Tibial nerve (tissue), 4 donors: ENCODE measurements at regions not wholly inside any gene's neighbourhood (a gene's known extent, or its start where the extent isn't known, plus 50 kb on each side); places are given as distances from the start of the nearest gene placed in this dataset.

Source experiments
- DNase-seq, 2 donors: peaks; one replicate each; pipeline ENCODE4 v3.0.0-alpha.2; 2019; ENCODE audit warnings: low spot score in 2 of 2
- H3K27ac ChIP-seq, 4 donors: fragments of 200-600 bp; sonication (generic) in 3 of 4; one replicate each; pipeline ENCODE4 v1.5.1; 2017 to 2019; ENCODE audit warnings: mild to moderate bottlenecking in 1 of 4
- H3K27me3 ChIP-seq, 2 donors: fragments of 200-600 bp; sonication (generic) in 1 of 2; one replicate each; pipeline versions ENCODE4 v1.5.1 to v1.6.0; 2017 to 2019
- H3K36me3 ChIP-seq, 3 donors: fragments of 200-600 bp; sonication (generic); one replicate each; pipeline ENCODE4 v1.5.1; 2018 to 2019
- H3K4me1 ChIP-seq, 4 donors: fragments of 200-600 bp; sonication (generic) in 3 of 4; one replicate each; pipeline ENCODE4 v1.5.1; 2017 to 2019
- H3K4me3 ChIP-seq, 4 donors: fragments of 200-600 bp; sonication (generic) in 3 of 4; one replicate each; pipeline ENCODE4 v1.5.1; 2017 to 2019; ENCODE audit warnings: mild to moderate bottlenecking in 1 of 4, moderate library complexity in 1 of 4
- H3K9me3 ChIP-seq, 4 donors: fragments of 200-600 bp; sonication (generic) in 3 of 4; one replicate each; pipeline ENCODE4 v1.5.1; 2017 to 2019
- CTCF ChIP-seq, 5 experiments: fragments of 200-600 bp in 3 of 5; fragments of 450-650 bp in 2 of 5; sonication (generic) in 3 of 5; IDR thresholded peaks; one replicate each; pipeline ENCODE4 v1.5.1; 2016 to 2019; ENCODE audit warnings: antibody characterized with exemption in 5 of 5, mild to moderate bottlenecking in 3 of 5, moderate library complexity in 2 of 5
- EP300 ChIP-seq, 2 donors: sonication (generic); formaldehyde crosslinking; IDR thresholded peaks; one replicate each; pipeline ENCODE4 v1.6.1; 2017; ENCODE audit warnings: antibody characterized with exemption in 2 of 2, mild to moderate bottlenecking in 1 of 2
- POLR2A ChIP-seq, 2 donors: fragments of 450-650 bp; IDR thresholded peaks; one replicate each; pipeline ENCODE4 v1.6.1; 2017; ENCODE audit warnings: antibody characterized with exemption in 2 of 2, mild to moderate bottlenecking in 2 of 2, moderate library complexity in 2 of 2
- WGBS, 2 donors: methylation state at CpG; one replicate each; pipeline ENCODE4 v1.1.5; 2018; 5-methylcytosine and 5-hydroxymethylcytosine counted together

- WGBS, 2 donors = 73 to 74% methylated on average over 2 of the region's 2 CpGs
- H3K4me1 ChIP-seq = no peaks in the 10 kb centered on the region
- no peaks in the 10 kb centered on the region for H3K36me3 ChIP-seq
- DNase-seq = no peak
- no peaks in the 10 kb centered on the region for H3K27me3 ChIP-seq
- no peak for TF ChIP-seq POLR2A (IDR thresholded peaks at IDR 0.05)
- no peak for TF ChIP-seq CTCF (IDR thresholded peaks at IDR 0.05)
- TF ChIP-seq EP300 (IDR thresholded peaks at IDR 0.05) = no peak
- H3K27ac ChIP-seq = no peak overlapping the region
- no peak overlapping the region for H3K4me3 ChIP-seq
- H3K9me3 ChIP-seq = peaks cover 0 to 5% (median 0%) of the 10 kb centered on the region in 4 donors
These were observed 72.5 kb upstream of the SLC38A4 start for GRCh38 chr12:46898152-46898931.

GRCh38 chr12:46898989-46899388 lies 73.2 kb upstream of the SLC38A4 start:
- WGBS, 2 donors = 80 to 91% methylated on average over 1 of the region's 1 CpG

GRCh38 chr12:46900734-46901463 lies 75.1 kb upstream of the SLC38A4 start:
- DNase-seq = no peak
- 81 to 83% methylated on average over 3 of the region's 3 CpGs for WGBS, 2 donors
- H3K27ac ChIP-seq = no peak overlapping the region

More at GRCh38 chr12:46898989-46899388, 73.2 kb upstream of the SLC38A4 start:
- H3K36me3 ChIP-seq = no peaks in the 10 kb centered on the region
- no peaks in the 10 kb centered on the region for H3K4me1 ChIP-seq
- H3K27me3 ChIP-seq = no peaks in the 10 kb centered on the region
- DNase-seq = no peak
- H3K27ac ChIP-seq = no peak overlapping the region
- no peak for TF ChIP-seq EP300 (IDR thresholded peaks at IDR 0.05)
- TF ChIP-seq CTCF (IDR thresholded peaks at IDR 0.05) = no peak
- no peak for TF ChIP-seq POLR2A (IDR thresholded peaks at IDR 0.05)
- no peaks in the 10 kb centered on the region for H3K9me3 ChIP-seq
- H3K4me3 ChIP-seq = no peak overlapping the region

GRCh38 chr12:46901464-46902205 lies 75.8 kb upstream of the SLC38A4 start:
- H3K27ac ChIP-seq = no peak overlapping the region
- TF ChIP-seq CTCF (IDR thresholded peaks at IDR 0.05) (no peak), EP300 (IDR thresholded peaks at IDR 0.05) (no peak), POLR2A (IDR thresholded peaks at IDR 0.05) (no peak)
- H3K27me3 ChIP-seq = no peaks in the 10 kb centered on the region
- no peak for DNase-seq
- WGBS, 2 donors = 32 to 58% methylated on average over 3 of the region's 3 CpGs
- H3K4me1 ChIP-seq = no peaks in the 10 kb centered on the region
- no peaks in the 10 kb centered on the region for H3K36me3 ChIP-seq
- no peaks in the 10 kb centered on the region for H3K9me3 ChIP-seq
- H3K4me3 ChIP-seq = no peak overlapping the region

More at GRCh38 chr12:46900734-46901463, 75.1 kb upstream of the SLC38A4 start:
- Histone ChIP-seq H3K9me3 (no peaks in the 10 kb centered on the region), H3K4me1 (no peaks in the 10 kb centered on the region), H3K27me3 (no peaks in the 10 kb centered on the region), H3K36me3 (no peaks in the 10 kb centered on the region), H3K4me3 (no peak overlapping the region)
- TF ChIP-seq CTCF (IDR thresholded peaks at IDR 0.05) = no peak
- no peak for TF ChIP-seq POLR2A (IDR thresholded peaks at IDR 0.05)
- TF ChIP-seq EP300 (IDR thresholded peaks at IDR 0.05) = no peak
